Loucy (cell line): ENCODE measurements at regions not wholly inside any gene's neighbourhood (a gene's known extent, or its start where the extent isn't known, plus 50 kb on each side); places are given as distances from the start of the nearest gene placed in this dataset.

ENCODE experiments used
- H2AFZ ChIP-seq: fragments of 200-600 bp; sonication (generic); 2 replicates; pipeline ENCODE4 v1.6.0; 2016; ENCODE audit warnings: antibody characterized with exemption, mild to moderate bottlenecking, low read length, moderate library complexity
- H3F3A ChIP-seq: fragments of 200-600 bp; 2 replicates; pipeline ENCODE4 v1.6.0; 2016; ENCODE audit warnings: antibody characterized with exemption, low read depth, mild to moderate bottlenecking
- H3K27me3 ChIP-seq: fragments of 200-600 bp; sonication (generic); 2 replicates; pipeline ENCODE4 v1.6.1; 2014; ENCODE audit warnings: low read length, mild to moderate bottlenecking; ENCODE audit not compliant: insufficient read depth, poor library complexity, severe bottlenecking
- H3K36me3 ChIP-seq: fragments of 200-600 bp; sonication (generic); 2 replicates; pipeline ENCODE4 v1.6.1; 2016; ENCODE audit warnings: low read length; ENCODE audit not compliant: insufficient read depth
- H3K4me1 ChIP-seq: fragments of 200-600 bp; sonication (generic); 2 replicates; pipeline ENCODE4 v1.5.1; 2014; ENCODE audit warnings: low read length, mild to moderate bottlenecking; ENCODE audit not compliant: insufficient read depth, poor library complexity, severe bottlenecking
- H3K4me2 ChIP-seq: fragments of 200-600 bp; sonication (generic); 2 replicates; pipeline ENCODE4 v1.6.0; 2014; ENCODE audit warnings: antibody characterized with exemption, low read length, low read depth, mild to moderate bottlenecking; ENCODE audit not compliant: poor library complexity, severe bottlenecking
- H3K4me3 ChIP-seq: fragments of 200-600 bp; sonication (generic); 2 replicates; pipeline ENCODE4 v1.5.1; 2014; ENCODE audit warnings: low read length, mild to moderate bottlenecking, mixed read lengths; ENCODE audit not compliant: poor library complexity, severe bottlenecking
- H3K79me2 ChIP-seq: fragments of 200-600 bp; sonication (generic); 2 replicates; pipeline ENCODE4 v1.6.1; 2014; ENCODE audit warnings: low read length; ENCODE audit not compliant: insufficient read depth
- H3K9ac ChIP-seq: fragments of 200-600 bp; sonication (generic); 2 replicates; pipeline ENCODE4 v1.6.0; 2014; ENCODE audit warnings: mild to moderate bottlenecking, low read depth, low read length, moderate library complexity; ENCODE audit not compliant: poor library complexity, severe bottlenecking
- H3K9me2 ChIP-seq: fragments of 200-600 bp; sonication (generic); replicated peaks from 2 replicates; pipeline ENCODE4 v1.6.1; 2016; ENCODE audit warnings: low read depth, low read length, mixed read lengths
- H3K9me3 ChIP-seq: fragments of 200-600 bp; sonication (generic); 2 replicates; pipeline ENCODE4 v1.6.1; 2014; ENCODE audit warnings: mild to moderate bottlenecking, antibody characterized with exemption, low read length, low read depth; ENCODE audit not compliant: insufficient read depth
- H4K20me1 ChIP-seq: fragments of 200-600 bp; sonication (generic); 2 replicates; pipeline ENCODE4 v1.6.0; 2014; ENCODE audit warnings: antibody characterized with exemption, low read length, mild to moderate bottlenecking; ENCODE audit not compliant: insufficient read depth, poor library complexity, severe bottlenecking
- CTCF ChIP-seq: fragments of 200-600 bp; sonication (generic); conservative IDR thresholded peaks from 2 replicates; pipeline ENCODE4 v1.5.1; 2014; ENCODE audit warnings: mild to moderate bottlenecking, antibody characterized with exemption, low read length
- EZH2phosphoT487 ChIP-seq: fragments of 200-600 bp; IDR thresholded peaks from 2 replicates; pipeline ENCODE4 v1.6.1; 2018; ENCODE audit warnings: antibody characterized with exemption, mild to moderate bottlenecking, moderate library complexity, borderline replicate concordance

DNA sequence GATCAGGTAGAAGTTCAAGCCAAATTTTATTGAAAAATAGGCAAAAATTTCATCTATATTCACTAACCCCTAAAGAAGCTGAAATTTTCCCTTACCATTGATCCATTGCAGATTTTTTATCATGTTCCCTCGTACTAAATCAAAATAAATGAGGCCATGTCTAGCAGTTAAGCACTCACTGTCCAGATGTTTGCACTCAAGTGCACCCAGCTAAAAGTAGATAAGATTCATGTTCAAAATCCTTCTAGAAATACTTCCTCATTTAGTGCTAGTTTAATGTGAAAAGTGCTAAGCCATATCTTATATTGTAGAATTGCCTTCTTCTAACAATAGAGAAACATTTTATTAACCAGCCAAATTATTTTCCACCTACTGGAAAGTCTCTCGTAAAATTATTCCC, 164.7 kb upstream of the UBE2E2 start:
- Histone ChIP-seq H4K20me1 (no peaks in the 10 kb centered on the region), H3K36me3 (no peaks in the 10 kb centered on the region), H2AFZ (no peak overlapping the region), H3K4me2 (no peak overlapping the region), H3K79me2 (no peaks in the 10 kb centered on the region), H3K27me3 (no peaks in the 10 kb centered on the region), H3K4me3 (no peak overlapping the region), H3K9me3 (no peaks in the 10 kb centered on the region), H3K4me1 (peaks cover 12% of the 10 kb centered on the region), H3K9me2 (no peaks in the 10 kb centered on the region), H3K9ac (no peak overlapping the region), H3F3A (no peaks in the 10 kb centered on the region)
- TF ChIP-seq EZH2phosphoT487 = no peak
- no peak for TF ChIP-seq CTCF

GRCh38 chr3:23041918-23042696, 161.0 kb upstream of the UBE2E2 start:
- Histone ChIP-seq H3K27me3 (no peaks in the 10 kb centered on the region), H3K4me2 (no peak overlapping the region), H3K9me2 (no peaks in the 10 kb centered on the region), H3K4me1 (peaks cover 1% of the 10 kb centered on the region), H2AFZ (no peak overlapping the region), H3K9ac (no peak overlapping the region), H3K36me3 (no peaks in the 10 kb centered on the region), H3K4me3 (no peak overlapping the region), H3K9me3 (peaks cover 4% of the 10 kb centered on the region; the same call in 1 of the 2 replicates), H3F3A (no peaks in the 10 kb centered on the region), H4K20me1 (no peaks in the 10 kb centered on the region), H3K79me2 (no peaks in the 10 kb centered on the region)
- TF ChIP-seq EZH2phosphoT487 (no peak), CTCF (no peak)

GRCh38 chr3:23044463-23044862, 158.7 kb upstream of the UBE2E2 start:
- H3K4me3 ChIP-seq = no peak overlapping the region
- no peaks in the 10 kb centered on the region for H4K20me1 ChIP-seq
- H3K79me2 ChIP-seq = no peaks in the 10 kb centered on the region
- H3K9me3 ChIP-seq = peaks cover 4% of the 10 kb centered on the region; the same call in 1 of the 2 replicates
- no peaks in the 10 kb centered on the region for H3K9me2 ChIP-seq
- H2AFZ ChIP-seq = no peak overlapping the region
- no peaks in the 10 kb centered on the region for H3K27me3 ChIP-seq
- H3K9ac ChIP-seq = no peak overlapping the region
- no peak overlapping the region for H3K4me2 ChIP-seq
- no peak for TF ChIP-seq CTCF
- no peak for TF ChIP-seq EZH2phosphoT487
- H3F3A ChIP-seq = no peaks in the 10 kb centered on the region
- no peaks in the 10 kb centered on the region for H3K4me1 ChIP-seq
- H3K36me3 ChIP-seq = no peaks in the 10 kb centered on the region
